HG03196 (cell line): ENCODE measurements at regions not wholly inside any gene's neighbourhood (a gene's known extent, or its start where the extent isn't known, plus 50 kb on each side); places are given as distances from the start of the nearest gene placed in this dataset.

Source experiments
- ATAC-seq: cut with Tn5 transposase; IDR thresholded peaks from one replicate; pipeline ENCODE4 v1.9.1; 2021; ENCODE audit not compliant: unreplicated experiment

DNA sequence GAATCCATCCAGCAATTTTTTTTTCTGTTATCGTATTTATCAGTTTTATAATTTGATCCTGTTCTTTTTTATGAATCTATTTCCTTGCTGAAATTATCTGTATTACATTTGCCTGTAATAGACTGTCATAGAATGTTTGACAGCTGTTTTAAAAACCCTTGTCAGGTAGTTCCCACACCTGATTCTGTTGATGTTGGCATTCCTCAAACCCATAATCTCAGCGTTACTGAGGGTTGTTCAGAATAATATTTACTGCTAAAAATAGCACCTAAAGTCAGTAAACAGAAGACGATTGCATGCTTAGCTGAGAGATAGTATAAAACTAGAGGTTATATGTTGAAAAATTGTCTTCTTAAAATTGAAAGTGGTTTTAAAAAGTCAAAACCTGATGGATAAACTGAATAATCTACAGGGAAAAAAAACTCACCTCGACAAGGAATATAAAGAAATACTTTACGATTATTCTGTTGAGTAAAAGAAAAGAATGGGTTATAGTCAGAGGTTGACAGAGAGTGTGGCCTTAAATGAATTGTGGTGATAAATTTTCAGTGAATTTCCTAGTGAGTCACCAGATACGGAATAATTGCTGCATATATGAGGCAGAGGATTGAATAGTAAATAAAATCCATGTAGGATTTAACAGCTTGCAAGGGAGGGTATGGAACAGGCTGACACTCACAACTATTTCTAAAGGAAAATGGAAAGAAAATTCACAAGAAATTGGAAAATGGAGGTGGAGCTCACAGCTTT, 824.1 kb upstream of the IGFBP3 start:
- no peak for ATAC-seq

DNA sequence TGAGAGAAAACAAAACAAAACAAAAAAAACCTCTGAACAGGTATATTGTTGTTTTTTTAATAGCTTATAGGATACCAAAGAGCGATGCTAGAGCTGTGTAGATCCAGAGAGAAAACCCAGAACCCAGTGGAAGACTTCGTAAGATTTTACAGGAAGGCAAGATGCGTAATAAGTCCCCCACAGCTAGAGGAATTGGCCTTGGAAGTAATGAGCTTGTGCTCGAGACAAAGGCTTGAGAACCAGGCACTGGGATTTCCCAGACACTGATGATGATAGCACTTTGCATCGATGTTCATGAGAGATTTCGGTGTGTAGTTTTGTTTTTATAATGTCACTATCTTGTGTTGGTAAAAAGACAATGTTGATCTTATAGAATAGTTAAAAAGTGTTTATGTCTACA, 821.5 kb upstream of the IGFBP3 start:
- ATAC-seq: no peak

DNA sequence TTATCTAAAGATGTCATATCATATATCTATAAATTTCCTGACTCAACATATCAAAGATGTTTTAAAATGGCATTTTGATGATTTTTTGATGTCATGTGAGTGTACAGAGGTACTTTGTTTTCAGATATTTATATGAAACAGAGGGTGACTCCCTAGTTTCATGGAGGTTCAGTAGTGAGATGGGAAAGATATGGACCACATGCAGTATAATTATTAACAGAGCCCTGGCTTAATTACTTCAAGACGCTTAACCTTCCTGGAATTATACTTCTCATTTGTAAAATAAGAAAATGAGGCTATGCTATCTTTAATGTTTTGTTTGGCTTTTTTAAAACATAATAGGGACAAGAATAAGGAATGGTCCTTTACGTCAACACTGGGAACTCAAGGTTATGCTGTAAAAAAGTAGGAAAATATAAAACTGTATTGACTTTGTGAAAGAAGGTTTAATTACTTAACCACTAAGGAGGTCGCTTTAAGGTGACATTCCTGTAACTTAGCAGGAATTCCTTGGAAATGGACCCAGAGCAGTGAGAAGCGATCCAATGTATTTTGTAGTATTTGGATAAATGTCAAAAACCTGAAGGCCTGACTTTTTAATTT, 821.0 kb upstream of the IGFBP3 start:
- ATAC-seq: no peak

DNA sequence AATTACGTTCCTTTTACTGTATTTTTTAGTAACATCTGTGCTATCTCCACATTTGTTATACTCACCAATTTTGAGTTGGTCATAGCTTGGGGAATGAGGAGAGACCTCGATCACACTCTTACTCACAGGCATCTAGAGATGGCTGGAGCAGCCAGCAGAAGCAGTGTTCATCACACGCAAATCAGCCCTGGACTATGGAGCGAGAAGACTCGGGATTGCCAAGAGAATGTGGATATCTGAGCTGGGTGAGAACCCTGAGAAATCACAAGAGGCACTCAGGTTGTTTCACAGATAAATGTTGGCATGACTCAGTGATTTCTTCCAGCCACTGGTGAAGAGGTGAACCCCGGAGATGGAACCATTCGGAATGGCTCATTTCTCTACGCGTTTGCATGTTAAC, 820.1 kb upstream of the IGFBP3 start:
- ATAC-seq: no peak

DNA sequence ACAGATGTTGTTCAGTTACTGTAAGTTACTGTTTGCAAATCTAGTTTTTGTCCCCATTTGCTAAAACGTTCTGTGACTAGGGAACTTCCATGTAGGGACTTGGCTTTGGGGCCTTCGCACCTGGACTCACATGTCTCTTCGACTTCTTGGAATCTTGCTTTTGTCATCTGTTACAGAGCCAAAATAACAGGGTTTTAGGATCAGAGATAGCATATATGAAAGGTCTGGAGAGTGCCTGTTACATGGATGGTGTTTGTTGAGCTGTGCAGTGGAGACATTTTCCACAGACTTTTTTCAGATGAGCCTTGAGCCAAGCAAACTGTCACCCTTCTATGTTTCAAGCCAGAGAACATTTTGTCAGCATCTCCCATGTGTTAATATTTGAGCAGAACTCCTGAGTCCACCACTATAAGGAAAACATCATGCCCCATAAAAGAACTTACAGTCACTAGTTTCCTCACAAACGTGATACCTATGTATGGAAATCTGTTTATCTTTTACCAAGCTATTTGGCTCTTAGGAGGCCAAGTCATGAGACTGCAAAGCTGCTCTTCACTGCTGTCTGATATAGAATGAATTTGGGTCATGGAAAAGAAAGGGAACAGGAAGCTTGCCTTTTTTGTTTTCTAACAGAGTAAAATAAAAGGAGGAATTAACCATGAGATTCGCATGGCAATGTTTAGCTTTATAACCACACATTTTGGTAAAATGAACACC, 818.6 kb upstream of the IGFBP3 start:
- no peak for ATAC-seq

DNA sequence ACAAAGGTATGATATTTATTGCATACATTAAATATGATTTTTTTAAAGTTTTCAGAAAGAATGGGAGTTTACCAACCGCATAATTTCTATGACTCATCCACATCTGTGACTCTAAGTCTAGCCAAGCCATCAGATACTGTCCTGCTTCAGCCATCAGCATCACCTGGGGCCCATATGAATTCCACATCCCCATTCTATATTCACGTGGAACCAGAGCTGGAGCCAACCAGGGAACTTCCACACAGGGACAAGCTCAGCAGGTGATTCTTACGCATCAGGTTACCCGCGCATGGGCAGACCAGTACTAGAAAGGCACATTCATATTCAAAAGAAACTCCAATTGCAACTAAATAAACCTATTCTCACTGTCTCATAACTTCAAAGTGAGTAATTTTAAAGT, 817.7 kb upstream of the IGFBP3 start:
- no peak for ATAC-seq

DNA sequence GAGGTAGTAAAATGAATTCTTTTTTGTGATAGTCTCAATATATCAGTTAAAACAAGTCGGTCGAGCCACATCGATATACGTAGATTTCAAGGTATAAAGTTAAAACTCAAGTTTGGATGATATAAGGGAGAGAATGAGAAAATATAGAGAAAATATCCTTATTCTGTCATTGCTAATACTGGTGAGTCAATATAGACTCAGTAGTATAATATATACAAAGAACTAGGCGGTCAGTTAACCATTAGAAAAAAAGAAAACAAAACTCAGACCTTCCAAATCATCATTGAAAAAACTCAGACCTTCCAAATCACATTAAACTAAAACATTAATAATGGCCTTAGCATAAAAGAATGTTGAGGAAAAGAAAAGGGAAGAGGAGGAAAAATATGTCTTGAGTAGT, 817.1 kb upstream of the IGFBP3 start:
- ATAC-seq: no peak

DNA sequence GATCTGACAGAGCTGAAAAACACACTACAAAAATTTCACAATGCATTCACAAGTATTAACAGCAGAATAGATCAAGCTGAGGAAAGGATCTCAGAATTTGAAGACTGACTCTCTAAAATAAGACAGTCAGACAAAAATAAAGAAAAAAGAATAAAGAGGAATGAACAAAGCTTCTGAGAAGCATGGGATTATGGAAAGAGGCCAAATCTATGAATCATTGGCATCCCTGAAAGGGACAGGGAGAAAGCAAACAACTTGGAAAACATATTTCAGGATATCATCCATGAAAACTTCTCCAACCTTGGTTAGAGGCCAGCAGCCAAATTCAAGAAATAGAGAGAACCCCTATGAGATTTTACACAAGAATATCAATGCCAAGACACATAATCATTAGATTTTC, 804.8 kb upstream of the IGFBP3 start:
- no peak for ATAC-seq

DNA sequence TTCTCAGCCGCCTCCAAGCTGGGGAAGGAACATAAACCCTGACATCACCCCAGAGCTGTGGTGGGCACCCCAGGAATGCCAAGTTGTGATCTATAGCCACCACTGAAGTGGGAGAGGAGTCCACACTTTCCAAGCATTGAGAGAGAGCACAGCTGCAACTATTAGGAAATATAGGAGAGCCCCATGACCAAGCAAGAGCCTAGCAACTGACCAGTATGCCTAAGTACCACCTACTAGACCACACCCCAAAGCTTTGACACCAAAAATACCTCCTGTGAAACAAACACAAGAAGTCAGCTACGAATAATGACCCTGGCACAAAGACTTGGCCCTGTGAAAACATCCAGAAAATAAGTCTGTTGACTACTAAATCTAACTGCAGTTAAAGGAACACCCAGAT, 804.1 kb upstream of the IGFBP3 start:
- ATAC-seq: no peak

DNA sequence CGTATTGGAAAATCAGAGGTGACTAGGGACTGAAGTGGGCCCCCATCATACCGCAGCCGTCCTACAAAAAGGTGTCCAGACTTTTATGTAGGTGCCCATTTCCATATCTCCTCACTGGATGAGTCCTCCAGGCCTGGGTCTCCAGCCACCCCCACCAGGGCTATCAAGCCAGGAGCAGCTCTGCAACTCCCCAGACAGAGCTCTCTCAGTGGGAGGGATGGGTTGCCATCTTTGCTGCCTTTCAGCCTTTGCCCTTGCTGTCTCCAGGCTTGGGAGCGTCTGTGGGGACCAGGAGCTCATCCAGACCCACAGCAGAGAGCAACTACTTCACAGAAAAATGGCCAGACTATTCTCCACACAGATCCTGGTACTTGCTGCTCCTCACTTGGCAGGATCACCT, 802.7 kb upstream of the IGFBP3 start:
- ATAC-seq: no peak

DNA sequence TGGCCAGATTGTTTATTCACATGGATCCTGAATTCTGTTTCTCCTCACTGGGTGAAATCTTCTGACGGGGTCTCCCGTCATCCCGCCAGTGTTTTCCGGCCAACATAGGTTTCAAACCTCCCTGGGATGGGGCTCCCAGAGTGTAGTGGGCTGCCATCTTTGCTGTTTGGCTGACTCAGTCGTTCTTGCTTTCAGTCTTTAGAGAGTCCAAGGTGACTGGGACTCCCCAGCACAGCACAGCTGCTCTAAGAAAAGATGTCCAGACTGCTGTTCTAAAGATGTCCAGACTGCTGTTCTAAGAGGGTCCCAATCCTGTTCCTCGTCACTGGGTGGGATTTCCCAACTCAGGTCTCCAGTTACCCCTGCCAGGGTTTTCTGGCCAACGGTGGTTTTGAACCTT, 801.9 kb upstream of the IGFBP3 start:
- no peak for ATAC-seq

DNA sequence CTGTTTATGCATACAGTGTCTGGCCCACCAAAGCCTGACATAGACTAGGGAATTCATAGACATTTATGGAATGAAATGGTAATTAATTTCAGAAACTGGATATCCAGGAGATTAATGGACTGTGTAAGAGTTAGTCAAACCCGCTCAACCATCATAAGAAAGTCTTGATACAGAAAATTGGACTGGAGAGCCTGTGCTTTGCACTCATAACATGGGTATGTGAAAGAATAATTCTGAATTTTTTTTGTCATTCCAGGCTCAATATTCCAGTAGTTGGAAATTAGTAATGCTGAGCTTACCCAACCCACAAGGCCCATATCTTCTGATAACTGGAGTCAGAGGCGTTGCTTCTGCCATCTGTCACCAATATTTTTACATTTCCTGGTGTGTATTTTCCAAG, 799.7 kb upstream of the IGFBP3 start:
- ATAC-seq: no peak

DNA sequence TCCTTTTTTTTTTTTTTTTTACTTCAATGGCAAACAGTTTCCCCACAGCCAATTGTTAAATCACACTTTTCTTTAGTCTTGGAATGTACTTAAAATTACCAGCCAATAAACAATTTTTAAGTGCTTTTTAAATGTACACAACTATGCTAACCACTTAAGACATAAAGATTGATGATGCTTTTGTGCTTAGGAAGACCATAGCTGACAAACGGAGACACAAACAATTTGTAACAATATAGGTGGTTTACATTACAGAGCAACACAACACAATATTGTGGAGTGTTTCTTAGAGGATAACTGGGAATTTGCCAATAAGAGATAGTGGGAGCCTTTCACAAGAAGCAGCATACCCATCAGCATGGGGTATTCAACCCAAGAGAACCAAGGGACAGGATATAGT, 798.5 kb upstream of the IGFBP3 start:
- no peak for ATAC-seq

DNA sequence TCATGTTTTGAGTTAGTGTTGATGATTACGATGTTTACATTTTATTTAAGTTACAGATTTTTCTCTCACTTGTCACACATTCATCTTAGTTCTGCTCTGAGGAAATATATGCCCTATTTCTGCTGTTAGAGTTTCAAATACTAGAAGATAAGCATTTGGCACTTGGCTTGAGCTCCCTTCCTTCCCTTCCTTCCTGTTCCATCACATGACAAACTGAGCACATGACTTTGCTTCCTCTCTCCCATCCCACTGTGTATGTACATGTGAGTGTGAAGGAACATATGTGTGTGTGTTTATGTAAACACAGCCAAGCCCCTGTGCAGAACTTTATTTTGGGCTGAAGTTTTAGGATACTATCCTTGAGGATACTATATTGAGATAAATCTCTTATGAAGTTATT, 795.9 kb upstream of the IGFBP3 start:
- ATAC-seq: no peak

DNA sequence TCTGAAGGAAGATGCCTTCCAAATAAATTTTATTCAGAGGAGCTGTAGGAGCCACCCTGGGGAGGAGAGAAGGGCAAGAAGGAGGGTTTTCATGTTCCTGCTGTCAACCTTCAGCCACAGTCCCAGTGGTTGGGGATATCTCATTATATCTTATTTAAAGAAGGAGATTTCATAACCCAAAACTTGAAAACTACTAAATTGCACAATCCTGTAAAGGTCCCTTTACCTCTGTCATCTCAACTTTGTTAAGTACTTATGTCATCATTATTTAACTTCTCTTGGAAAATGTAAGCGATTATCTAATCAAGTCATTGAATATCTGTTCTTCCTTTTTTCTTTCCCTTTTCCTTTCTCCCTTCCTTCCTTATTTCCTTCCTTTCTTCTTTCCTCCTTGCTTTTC, 794.5 kb upstream of the IGFBP3 start:
- ATAC-seq: no peak

DNA sequence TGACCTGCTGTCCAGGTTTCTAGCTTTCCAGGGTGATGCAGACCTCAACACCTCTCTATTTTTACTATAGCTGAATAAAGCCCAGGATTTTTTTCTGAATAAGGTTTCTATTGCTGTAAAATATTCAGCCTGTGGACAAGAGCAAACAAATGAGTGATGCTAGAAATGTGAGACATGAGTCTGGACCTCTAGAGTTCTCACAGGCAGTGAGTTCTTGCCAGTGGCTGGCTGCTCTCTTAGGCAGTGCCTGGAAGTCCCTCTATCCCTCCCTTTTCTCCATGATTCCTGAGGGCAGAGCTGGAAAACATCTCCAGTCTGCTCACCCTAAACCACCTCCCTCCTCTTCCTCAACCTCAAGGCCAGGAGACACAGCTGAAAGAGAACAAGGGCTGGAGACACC, 793.8 kb upstream of the IGFBP3 start:
- no peak for ATAC-seq

DNA sequence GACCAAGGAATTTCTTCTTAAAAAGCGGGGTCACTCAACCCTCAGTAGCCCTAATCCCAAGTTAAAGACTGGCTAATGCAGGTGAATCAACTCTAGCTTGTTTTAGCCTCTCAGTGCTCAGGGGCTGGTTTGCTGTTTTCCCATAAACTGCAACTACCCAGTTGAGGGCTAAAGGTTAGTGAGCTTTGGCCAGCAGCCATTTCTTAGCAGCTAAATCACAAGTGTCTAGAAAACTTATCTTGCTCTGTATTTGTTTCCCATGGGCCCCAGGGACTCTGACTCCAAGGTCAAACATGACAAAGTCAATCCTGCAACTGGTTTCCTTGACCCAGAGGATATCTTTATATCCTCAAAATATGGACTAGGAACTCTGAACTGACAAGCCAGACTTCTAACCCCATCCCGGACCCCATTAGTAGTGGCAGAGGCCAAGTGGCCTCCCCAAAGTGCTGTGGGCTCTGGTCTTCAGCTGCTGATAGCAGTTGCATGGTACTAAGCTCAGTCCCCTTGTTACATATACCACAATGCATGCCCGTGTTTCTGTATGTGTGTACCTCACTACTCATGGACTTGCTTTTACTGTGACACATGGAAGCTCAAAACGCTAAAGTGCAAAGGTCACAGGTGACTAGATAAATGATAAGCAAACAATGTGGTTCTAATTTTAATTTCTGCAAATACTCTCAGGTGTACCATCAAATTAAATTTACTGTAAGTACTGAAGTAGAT, 793.0 kb upstream of the IGFBP3 start:
- no peak for ATAC-seq

DNA sequence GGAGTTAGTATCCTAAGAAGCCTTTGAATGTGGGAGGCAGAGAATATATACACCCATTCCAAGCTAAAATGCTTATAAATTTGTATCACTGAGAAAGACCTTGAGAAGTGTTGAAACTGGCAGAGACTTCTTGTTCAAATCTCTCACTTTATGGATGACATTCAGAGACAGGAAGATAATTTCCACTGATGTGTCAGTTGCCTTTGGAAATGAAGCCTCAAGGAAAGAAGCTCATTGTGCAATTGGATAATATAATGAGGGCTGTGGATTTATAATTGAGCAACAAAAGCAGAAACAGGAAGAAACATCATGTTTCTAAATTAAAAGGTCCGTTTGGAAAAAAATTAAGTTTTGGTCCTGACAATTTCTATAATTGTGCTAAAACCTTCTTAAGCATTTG, 789.9 kb upstream of the IGFBP3 start:
- no peak for ATAC-seq

DNA sequence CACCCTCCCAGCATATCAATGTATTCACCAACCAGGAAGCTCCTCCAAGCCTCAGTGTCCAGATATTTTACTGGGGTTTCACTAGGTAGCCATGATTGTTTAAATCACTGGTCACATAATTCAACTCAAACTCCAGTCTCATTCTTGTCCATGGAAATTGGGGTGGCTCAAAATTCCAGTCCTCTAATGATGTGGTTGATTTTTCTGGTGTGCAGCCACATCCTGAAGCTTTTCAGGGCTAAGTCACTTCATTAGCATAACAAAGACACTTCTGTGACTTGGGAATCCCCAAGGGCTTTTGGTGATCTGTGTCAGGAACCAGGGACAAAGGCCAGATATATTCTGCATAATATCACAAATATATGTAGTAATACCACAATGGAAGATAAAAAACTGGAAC, 786.9 kb upstream of the IGFBP3 start:
- ATAC-seq: no peak

DNA sequence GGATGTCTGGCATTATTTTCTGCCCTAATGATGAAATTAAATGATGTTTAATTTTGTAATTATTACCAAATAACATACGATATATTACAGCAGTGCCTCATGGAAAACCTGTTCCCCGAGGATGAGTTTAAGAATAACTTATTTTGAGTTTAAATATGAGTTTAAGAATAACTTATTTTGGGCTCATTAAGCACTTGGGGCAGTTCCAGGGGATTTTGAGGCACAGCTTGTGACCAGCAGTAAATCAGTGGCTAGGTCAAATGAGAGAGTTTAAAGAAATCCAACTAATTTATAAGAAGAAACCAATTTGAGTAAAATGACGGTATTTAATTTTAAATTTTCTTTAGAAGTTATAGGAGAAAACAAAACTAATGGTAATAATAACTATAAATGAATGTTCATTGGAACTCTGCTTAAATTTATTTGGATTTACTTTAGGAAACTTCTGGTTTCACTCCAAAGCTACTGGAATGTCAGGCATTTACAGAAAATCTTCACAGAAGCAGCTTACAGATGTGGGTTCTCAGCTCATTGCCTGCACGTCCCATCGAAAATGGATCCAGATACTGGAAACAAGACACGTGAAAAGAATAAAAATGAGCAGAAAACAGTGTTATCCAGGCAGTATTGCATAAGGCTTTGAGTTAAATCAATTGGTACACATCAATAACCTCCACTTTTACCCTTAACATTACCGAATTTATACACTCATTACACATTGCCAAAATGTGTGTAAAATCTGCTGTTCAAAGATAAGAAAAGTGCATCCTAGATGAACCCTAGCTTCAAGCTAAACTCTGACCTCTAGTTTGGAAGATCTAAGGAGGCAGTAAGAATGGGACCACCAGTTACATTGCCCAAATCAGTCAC, 784.5 kb upstream of the IGFBP3 start:
- ATAC-seq: no peak

DNA sequence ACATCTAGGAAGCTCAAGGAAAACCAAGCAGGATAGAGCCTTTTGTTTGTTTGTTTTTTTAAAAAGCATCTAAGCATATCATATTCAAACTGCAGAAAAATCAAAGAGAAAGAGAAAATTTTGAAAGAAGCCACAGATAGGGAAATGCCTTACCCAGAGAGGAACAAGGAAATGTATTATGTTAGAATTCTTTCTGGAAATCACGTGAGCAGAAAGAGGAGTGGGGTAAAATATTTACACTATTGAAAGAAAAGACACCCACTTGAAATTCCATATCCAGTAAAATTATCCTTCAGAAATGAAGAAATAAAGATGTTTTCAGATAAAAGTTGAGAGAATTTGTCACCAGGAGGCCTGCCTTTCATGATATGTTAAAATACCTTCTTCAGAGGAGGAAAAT, 775.7 kb upstream of the IGFBP3 start:
- no peak for ATAC-seq
